ENCODE measurements at regions not wholly inside any gene's neighbourhood (a gene's known extent, or its start where the extent isn't known, plus 50 kb on each side); places are given as distances from the start of the nearest gene placed in this dataset.

DNA sequence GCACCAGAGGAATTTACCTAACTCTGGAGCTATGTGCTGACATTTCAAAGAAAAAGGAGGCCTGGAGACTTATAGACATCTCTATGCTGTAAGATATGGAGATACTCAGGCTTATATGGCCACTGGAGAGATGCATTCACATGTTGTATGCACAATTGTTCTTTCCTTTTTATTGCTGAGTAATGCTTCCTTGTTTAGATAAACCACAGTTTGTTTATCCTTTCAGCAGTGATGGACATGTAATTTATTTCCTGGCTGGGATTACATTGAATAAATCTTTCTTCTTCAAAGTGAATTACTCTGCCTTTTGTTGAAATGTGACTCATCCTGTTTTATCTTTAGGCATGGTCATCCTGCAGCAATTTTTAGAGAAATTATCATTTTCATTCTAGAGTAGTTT is 716.7 kb upstream of the GCFC2 start:
- Histone ChIP-seq H3K27me3 (ENCODE audit: control insufficient read depth, insufficient read depth, low read length) (no peaks in the 10 kb centered on the region), H3K4me3 (replicated peaks in 1 of 4; ENCODE audit: control extremely low read depth in 1 of 4, insufficient read depth in 1 of 4, low read depth in 3 of 4, low read length in 4 of 4) (no peak overlapping the region), H3K4me2 (ENCODE audit: extremely low read depth, insufficient read depth, low read length) (no peak overlapping the region), H3K27ac (ENCODE audit: insufficient read depth, low read length) (no peak overlapping the region), H3K4me1 (ENCODE audit: control insufficient read depth, extremely low read depth, insufficient read depth, low read length) (no peaks in the 10 kb centered on the region), H2AFZ (ENCODE audit: low read length) (no peak overlapping the region), H3K79me2 (ENCODE audit: control insufficient read depth, insufficient read depth, low read length) (no peaks in the 10 kb centered on the region), H3K9ac (ENCODE audit: insufficient read depth, low read length) (no peak overlapping the region), H3K36me3 (ENCODE audit: control insufficient read depth, insufficient read depth, low read length) (no peaks in the 10 kb centered on the region), H4K20me1 (ENCODE audit: control insufficient read depth, extremely low read depth, insufficient read depth, low read length) (no peaks in the 10 kb centered on the region), H3K9me3 (ENCODE audit: control insufficient read depth, insufficient read depth, low read depth, low read length) (no peaks in the 10 kb centered on the region)
- no peak for DNase-seq (ENCODE audit: low read depth in 2 of 2)
- TF ChIP-seq, protein P1, sequence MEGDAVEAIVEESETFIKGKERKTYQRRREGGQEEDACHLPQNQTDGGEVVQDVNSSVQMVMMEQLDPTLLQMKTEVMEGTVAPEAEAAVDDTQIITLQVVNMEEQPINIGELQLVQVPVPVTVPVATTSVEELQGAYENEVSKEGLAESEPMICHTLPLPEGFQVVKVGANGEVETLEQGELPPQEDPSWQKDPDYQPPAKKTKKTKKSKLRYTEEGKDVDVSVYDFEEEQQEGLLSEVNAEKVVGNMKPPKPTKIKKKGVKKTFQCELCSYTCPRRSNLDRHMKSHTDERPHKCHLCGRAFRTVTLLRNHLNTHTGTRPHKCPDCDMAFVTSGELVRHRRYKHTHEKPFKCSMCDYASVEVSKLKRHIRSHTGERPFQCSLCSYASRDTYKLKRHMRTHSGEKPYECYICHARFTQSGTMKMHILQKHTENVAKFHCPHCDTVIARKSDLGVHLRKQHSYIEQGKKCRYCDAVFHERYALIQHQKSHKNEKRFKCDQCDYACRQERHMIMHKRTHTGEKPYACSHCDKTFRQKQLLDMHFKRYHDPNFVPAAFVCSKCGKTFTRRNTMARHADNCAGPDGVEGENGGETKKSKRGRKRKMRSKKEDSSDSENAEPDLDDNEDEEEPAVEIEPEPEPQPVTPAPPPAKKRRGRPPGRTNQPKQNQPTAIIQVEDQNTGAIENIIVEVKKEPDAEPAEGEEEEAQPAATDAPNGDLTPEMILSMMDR (conservative IDR thresholded peaks at IDR 0.05 in 1 of 2, IDR thresholded peaks at IDR 0.05 in 1 of 2; ENCODE audit: low read depth in 1 of 2, low read length in 2 of 2): no peak
- TF ChIP-seq EZH2 (IDR thresholded peaks at IDR 0.05; ENCODE audit: low read length, missing control alignments): no peak

DNA sequence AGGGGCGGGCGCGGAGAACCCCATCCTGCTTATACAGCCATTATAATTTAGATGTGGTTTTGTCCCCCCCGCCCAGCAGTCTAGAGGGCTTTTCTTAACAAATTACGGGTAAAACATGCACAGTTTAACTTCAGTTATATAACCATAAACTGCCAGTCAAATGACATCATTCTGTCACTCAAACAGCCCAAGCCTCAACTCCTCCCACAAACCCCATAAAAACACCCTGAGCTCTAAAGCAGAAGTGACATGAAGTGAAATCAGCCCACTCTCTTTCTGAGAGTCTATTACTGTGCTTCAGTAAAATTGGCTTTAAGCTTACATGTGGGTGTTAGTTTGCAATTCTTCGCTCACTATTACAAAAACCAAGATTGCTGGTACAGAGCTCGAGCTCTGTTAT is 705.1 kb upstream of the GCFC2 start:
- Histone ChIP-seq H3K4me1 (ENCODE audit: control insufficient read depth, extremely low read depth, insufficient read depth, low read length) (no peaks in the 10 kb centered on the region), H3K79me2 (ENCODE audit: control insufficient read depth, insufficient read depth, low read length) (no peaks in the 10 kb centered on the region), H4K20me1 (ENCODE audit: control insufficient read depth, extremely low read depth, insufficient read depth, low read length) (no peaks in the 10 kb centered on the region), H3K27ac (ENCODE audit: insufficient read depth, low read length) (no peak overlapping the region), H3K4me2 (ENCODE audit: extremely low read depth, insufficient read depth, low read length) (no peak overlapping the region), H3K9me3 (ENCODE audit: control insufficient read depth, insufficient read depth, low read depth, low read length) (no peaks in the 10 kb centered on the region), H3K4me3 (replicated peaks in 1 of 4; ENCODE audit: control extremely low read depth in 1 of 4, insufficient read depth in 1 of 4, low read depth in 3 of 4, low read length in 4 of 4) (no peak overlapping the region), H3K9ac (ENCODE audit: insufficient read depth, low read length) (no peak overlapping the region), H2AFZ (ENCODE audit: low read length) (no peak overlapping the region), H3K27me3 (ENCODE audit: control insufficient read depth, insufficient read depth, low read length) (no peaks in the 10 kb centered on the region), H3K36me3 (ENCODE audit: control insufficient read depth, insufficient read depth, low read length) (no peaks in the 10 kb centered on the region)
- no peak for DNase-seq (ENCODE audit: low read depth in 2 of 2)
- no peak for TF ChIP-seq EZH2 (IDR thresholded peaks at IDR 0.05; ENCODE audit: low read length, missing control alignments)
- TF ChIP-seq, protein P1 (conservative IDR thresholded peaks at IDR 0.05 in 1 of 2, IDR thresholded peaks at IDR 0.05 in 1 of 2; ENCODE audit: low read depth in 1 of 2, low read length in 2 of 2): no peak

- no peak for TF ChIP-seq EZH2 (IDR thresholded peaks at IDR 0.05; ENCODE audit: low read length, missing control alignments)
- TF ChIP-seq, protein P1 (conservative IDR thresholded peaks at IDR 0.05 in 1 of 2, IDR thresholded peaks at IDR 0.05 in 1 of 2; ENCODE audit: low read depth in 1 of 2, low read length in 2 of 2): no peak
- H3K36me3 ChIP-seq (ENCODE audit: control insufficient read depth, insufficient read depth, low read length): no peaks in the 10 kb centered on the region
- no peak overlapping the region for H3K27ac ChIP-seq (ENCODE audit: insufficient read depth, low read length)
- H4K20me1 ChIP-seq (ENCODE audit: control insufficient read depth, extremely low read depth, insufficient read depth, low read length): no peaks in the 10 kb centered on the region
- no peak overlapping the region for H3K9ac ChIP-seq (ENCODE audit: insufficient read depth, low read length)
- no peak for DNase-seq (ENCODE audit: low read depth in 2 of 2)
- no peaks in the 10 kb centered on the region for H3K79me2 ChIP-seq (ENCODE audit: control insufficient read depth, insufficient read depth, low read length)
- no peak overlapping the region for H3K4me2 ChIP-seq (ENCODE audit: extremely low read depth, insufficient read depth, low read length)
- no peak overlapping the region for H3K4me3 ChIP-seq (replicated peaks in 1 of 4; ENCODE audit: control extremely low read depth in 1 of 4, insufficient read depth in 1 of 4, low read depth in 3 of 4, low read length in 4 of 4)
- H3K4me1 ChIP-seq (ENCODE audit: control insufficient read depth, extremely low read depth, insufficient read depth, low read length): no peaks in the 10 kb centered on the region
- no peaks in the 10 kb centered on the region for H3K27me3 ChIP-seq (ENCODE audit: control insufficient read depth, insufficient read depth, low read length)
- no peak overlapping the region for H2AFZ ChIP-seq (ENCODE audit: low read length)
- H3K9me3 ChIP-seq (ENCODE audit: control insufficient read depth, insufficient read depth, low read depth, low read length): no peaks in the 10 kb centered on the region
These were observed 702.7 kb upstream of the GCFC2 start for GRCh38 chr2:76413436-76413835.
